Mesenchymal stem cell (in vitro differentiated cells and primary cell): ENCODE measurements at regions not wholly inside any gene's neighbourhood (a gene's known extent, or its start where the extent isn't known, plus 50 kb on each side); places are given as distances from the start of the nearest gene placed in this dataset.

Experiments used
- DNase-seq: peaks from one replicate; pipeline ENCODE4 v3.0.0-alpha.2; 2013
- H2AFZ ChIP-seq: one replicate; pipeline ENCODE4 v1.6.1; 2013; ENCODE audit warnings: low read depth, mild to moderate bottlenecking, control low read depth, inconsistent platforms, low read length, moderate library complexity
- H2AK5ac ChIP-seq: 2 replicates; pipeline ENCODE4 v1.6.1; 2013; ENCODE audit warnings: low read length, moderate library complexity, mild to moderate bottlenecking, inconsistent platforms; ENCODE audit not compliant: severe bottlenecking
- H2BK120ac ChIP-seq: one replicate; pipeline ENCODE4 v1.6.1; 2013; ENCODE audit warnings: low read depth, mild to moderate bottlenecking, inconsistent platforms, low read length, moderate library complexity
- H2BK12ac ChIP-seq, 2 experiments: one replicate each; pipeline ENCODE4 v1.6.1; 2013; ENCODE audit warnings: inconsistent platforms in 2 of 2, low read length in 2 of 2, mild to moderate bottlenecking in 2 of 2, moderate library complexity in 2 of 2, control low read depth in 1 of 2
- H2BK15ac ChIP-seq: one replicate; pipeline ENCODE4 v1.6.1; 2013; ENCODE audit warnings: mild to moderate bottlenecking, low read depth, inconsistent platforms; ENCODE audit not compliant: poor library complexity, severe bottlenecking
- H2BK5ac ChIP-seq: 2 replicates; pipeline ENCODE4 v1.6.1; 2013; ENCODE audit warnings: low read depth, mild to moderate bottlenecking, low read length, control low read depth, inconsistent platforms; ENCODE audit not compliant: poor library complexity, severe bottlenecking
- H3K14ac ChIP-seq, 2 experiments: one replicate each; pipeline ENCODE4 v1.6.1; 2013; ENCODE audit warnings: inconsistent platforms in 2 of 2, low read length in 2 of 2, control low read depth in 1 of 2, mild to moderate bottlenecking in 1 of 2, moderate library complexity in 1 of 2
- H3K18ac ChIP-seq, 2 experiments: one replicate each; pipeline ENCODE4 v1.6.1; 2013; ENCODE audit warnings: inconsistent platforms in 2 of 2, low read length in 2 of 2, control low read depth in 1 of 2, low read depth in 1 of 2, mild to moderate bottlenecking in 1 of 2
- H3K23ac ChIP-seq, 2 experiments: one replicate each; pipeline ENCODE4 v1.6.1; 2013; ENCODE audit warnings: inconsistent platforms in 2 of 2, low read length in 2 of 2, mild to moderate bottlenecking in 2 of 2, moderate library complexity in 2 of 2, control low read depth in 1 of 2
- H3K27ac ChIP-seq: 2 replicates; pipeline ENCODE4 v1.5.1; 2013; ENCODE audit warnings: mild to moderate bottlenecking, moderate library complexity, low read length, control low read depth, inconsistent platforms; ENCODE audit not compliant: poor library complexity, severe bottlenecking
- H3K27me3 ChIP-seq, 2 experiments: 2 replicates each; pipeline versions ENCODE4 v1.6.1 to v1.7.0; 2013; ENCODE audit warnings: low read length in 2 of 2, mild to moderate bottlenecking in 2 of 2, moderate library complexity in 2 of 2, control low read depth in 1 of 2, inconsistent platforms in 1 of 2; ENCODE audit not compliant: control insufficient read depth in 1 of 2, insufficient read depth in 1 of 2
- H3K36me3 ChIP-seq, 2 experiments: 2 replicates each; pipeline versions ENCODE4 v1.6.1 to v1.7.0; 2013; ENCODE audit warnings: low read length in 2 of 2, control low read depth in 1 of 2, inconsistent platforms in 1 of 2, low read depth in 1 of 2, mild to moderate bottlenecking in 1 of 2; ENCODE audit not compliant: insufficient read depth in 2 of 2, control insufficient read depth in 1 of 2
- H3K4ac ChIP-seq, 2 experiments: one replicate each; pipeline ENCODE4 v1.6.1; 2013; ENCODE audit warnings: inconsistent platforms in 2 of 2, low read length in 2 of 2, mild to moderate bottlenecking in 2 of 2, moderate library complexity in 2 of 2, control low read depth in 1 of 2, low read depth in 1 of 2
- H3K4me1 ChIP-seq: 2 replicates; pipeline ENCODE4 v1.6.1; 2013; ENCODE audit warnings: low read depth, low read length, control low read depth; ENCODE audit not compliant: control insufficient read depth, insufficient read depth
- H3K4me2 ChIP-seq: 2 replicates; pipeline ENCODE4 v1.6.1; 2013; ENCODE audit warnings: low read length, mild to moderate bottlenecking, inconsistent platforms; ENCODE audit not compliant: poor library complexity, severe bottlenecking
- H3K4me3 ChIP-seq, 2 experiments: 2 replicates each; pipeline versions ENCODE4 v1.5.1 to v1.7.0; 2013; ENCODE audit warnings: low read length in 2 of 2, mild to moderate bottlenecking in 2 of 2, control low read depth in 1 of 2, low read depth in 1 of 2; ENCODE audit not compliant: insufficient read depth in 1 of 2
- H3K79me1 ChIP-seq: replicated peaks from 2 replicates; pipeline ENCODE4 v1.6.1; 2013; ENCODE audit warnings: mild to moderate bottlenecking, control low read depth, low read length, inconsistent platforms; ENCODE audit not compliant: poor library complexity, severe bottlenecking
- H3K9ac ChIP-seq: 2 replicates; pipeline ENCODE4 v1.7.0; 2013; ENCODE audit warnings: mild to moderate bottlenecking, low read length, moderate library complexity
- H3K9me3 ChIP-seq: 2 replicates; pipeline ENCODE4 v1.7.0; 2013; ENCODE audit warnings: mild to moderate bottlenecking, low read length; ENCODE audit not compliant: control insufficient read depth
- H4K8ac ChIP-seq: one replicate; pipeline ENCODE4 v1.6.1; 2013; ENCODE audit warnings: inconsistent platforms, mild to moderate bottlenecking, low read length, moderate library complexity
- H4K91ac ChIP-seq: one replicate; pipeline ENCODE4 v1.6.1; 2013; ENCODE audit warnings: mild to moderate bottlenecking, low read length, inconsistent platforms
- WGBS: methylation state at CpG from one replicate; pipeline ENCODE4 v1.1.7; 2013; ENCODE audit warnings: mixed read lengths; 5-methylcytosine and 5-hydroxymethylcytosine counted together

DNA sequence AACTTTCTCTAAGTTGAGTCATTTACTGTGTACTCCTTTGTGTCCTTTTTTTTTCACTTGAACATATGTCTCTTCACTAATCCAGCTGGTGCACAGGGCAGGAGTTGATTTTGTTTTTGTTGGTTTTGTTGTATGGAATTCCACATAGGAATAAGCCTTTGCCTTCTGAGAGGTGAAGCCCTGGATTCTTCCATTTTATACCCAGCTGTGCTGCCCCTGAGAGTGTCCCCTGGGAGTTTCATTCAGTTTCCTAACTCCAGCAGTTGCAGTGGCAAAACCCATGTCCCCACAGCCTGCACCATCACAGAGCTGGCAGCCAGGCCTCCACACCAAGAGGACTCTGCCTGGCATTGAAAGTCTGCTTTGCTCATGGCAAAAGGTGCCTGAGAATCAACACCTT is 107.3 kb upstream of the SYNDIG1 start:
- peaks cover 2% of the 10 kb centered on the region for H3K4me1 ChIP-seq

DNA sequence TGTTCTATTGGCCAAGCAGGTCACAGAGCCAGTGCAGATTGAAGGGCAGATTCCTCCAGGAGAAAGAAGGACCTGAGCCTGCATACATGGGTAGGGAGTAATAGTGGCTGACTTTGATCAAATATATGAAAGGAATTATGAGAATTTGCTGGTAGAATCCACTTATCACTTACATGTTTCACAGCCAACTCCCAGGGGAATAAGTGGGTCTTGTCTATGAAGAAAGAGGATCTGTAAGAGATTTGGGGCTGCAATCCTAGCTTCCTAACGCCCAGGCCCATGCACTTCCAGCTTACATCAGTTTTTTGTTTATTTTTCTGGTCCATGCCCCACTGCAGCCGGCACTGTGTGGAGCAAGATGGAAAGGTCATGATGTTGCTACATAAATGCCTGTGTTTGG is 107.9 kb upstream of the SYNDIG1 start:
- no peak for DNase-seq
- H3K9ac ChIP-seq: no peak overlapping the region
- no peak overlapping the region for H3K4me3 ChIP-seq
- H2BK15ac ChIP-seq: no peak overlapping the region
- peaks cover 0 to 6% of the 10 kb centered on the region in 2 experiments for H3K27me3 ChIP-seq
- H3K36me3 ChIP-seq: no peaks in the 10 kb centered on the region
- H3K4ac ChIP-seq: no peak overlapping the region
- peaks cover 9% of the 10 kb centered on the region for H3K9me3 ChIP-seq
- no peak overlapping the region for H3K4me2 ChIP-seq
- H3K79me1 ChIP-seq: no peaks in the 10 kb centered on the region
- H3K27ac ChIP-seq: no peak overlapping the region
- 20% methylated on average over 1 of the region's 2 CpGs for WGBS
- peaks cover 2% of the 10 kb centered on the region for H3K4me1 ChIP-seq
- no peak overlapping the region for H3K18ac ChIP-seq
- H4K8ac ChIP-seq: no peak overlapping the region
- no peak overlapping the region for H3K23ac ChIP-seq
- no peak overlapping the region for H2BK12ac ChIP-seq
- H2AK5ac ChIP-seq: no peak overlapping the region
- no peak overlapping the region for H4K91ac ChIP-seq
- no peak overlapping the region for H2BK5ac ChIP-seq
- H2BK120ac ChIP-seq: no peak overlapping the region
- H2AFZ ChIP-seq: no peak overlapping the region
- no peak overlapping the region for H3K14ac ChIP-seq

More for the DNA sequence above, 107.3 kb upstream of the SYNDIG1 start:
- Histone ChIP-seq H3K79me1 (no peaks in the 10 kb centered on the region), H3K23ac (no peak overlapping the region), H4K91ac (no peak overlapping the region), H3K14ac (no peak overlapping the region), H2BK120ac (no peak overlapping the region), H3K27me3 (peaks cover 0 to 9% of the 10 kb centered on the region in 2 experiments), H4K8ac (no peak overlapping the region), H2BK12ac (no peak overlapping the region), H3K9me3 (peaks cover 9% of the 10 kb centered on the region), H2AK5ac (no peak overlapping the region), H2BK15ac (no peak overlapping the region), H2AFZ (no peak overlapping the region), H3K36me3 (no peaks in the 10 kb centered on the region), H3K18ac (no peak overlapping the region), H3K4ac (no peak overlapping the region), H3K4me3 (no peak overlapping the region), H3K4me2 (no peak overlapping the region), H3K27ac (no peak overlapping the region), H3K9ac (no peak overlapping the region), H2BK5ac (no peak overlapping the region)
- no peak for DNase-seq

DNA sequence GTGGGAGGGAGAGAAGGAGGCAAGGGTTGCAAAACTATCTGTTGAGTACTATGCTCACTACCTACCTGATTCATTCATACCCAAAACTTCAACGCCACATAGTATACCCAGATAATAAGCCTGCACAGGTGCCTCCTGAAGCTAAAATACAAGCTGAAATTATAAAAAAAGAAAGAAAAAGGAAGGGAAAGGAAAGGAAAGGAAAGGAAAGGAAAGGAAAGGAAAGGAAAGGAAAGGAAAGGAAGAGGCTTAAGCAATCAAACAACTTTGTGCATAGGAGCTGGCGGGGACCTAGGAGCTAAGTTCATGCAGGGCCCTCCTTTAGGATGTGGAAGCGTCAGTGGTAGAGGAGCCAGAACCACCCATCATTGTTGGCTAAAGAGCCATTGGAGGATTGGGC is 108.9 kb upstream of the SYNDIG1 start:
- Histone ChIP-seq H2AK5ac (no peak overlapping the region), H3K36me3 (no peaks in the 10 kb centered on the region), H2AFZ (no peak overlapping the region), H2BK5ac (no peak overlapping the region), H3K23ac (no peak overlapping the region), H4K91ac (no peak overlapping the region), H3K18ac (no peak overlapping the region), H3K79me1 (no peaks in the 10 kb centered on the region), H3K4ac (no peak overlapping the region), H2BK15ac (no peak overlapping the region), H3K4me2 (no peak overlapping the region), H3K14ac (no peak overlapping the region), H2BK120ac (no peak overlapping the region), H3K9ac (no peak overlapping the region), H3K9me3 (peaks cover 9% of the 10 kb centered on the region), H4K8ac (no peak overlapping the region), H3K4me1 (peaks cover 2% of the 10 kb centered on the region), H3K4me3 (no peak overlapping the region), H3K27ac (no peak overlapping the region), H3K27me3 (peaks cover 0 to 6% of the 10 kb centered on the region in 2 experiments), H2BK12ac (no peak overlapping the region)
- WGBS: 77% methylated on average over 2 of the region's 3 CpGs
- no peak for DNase-seq

DNA sequence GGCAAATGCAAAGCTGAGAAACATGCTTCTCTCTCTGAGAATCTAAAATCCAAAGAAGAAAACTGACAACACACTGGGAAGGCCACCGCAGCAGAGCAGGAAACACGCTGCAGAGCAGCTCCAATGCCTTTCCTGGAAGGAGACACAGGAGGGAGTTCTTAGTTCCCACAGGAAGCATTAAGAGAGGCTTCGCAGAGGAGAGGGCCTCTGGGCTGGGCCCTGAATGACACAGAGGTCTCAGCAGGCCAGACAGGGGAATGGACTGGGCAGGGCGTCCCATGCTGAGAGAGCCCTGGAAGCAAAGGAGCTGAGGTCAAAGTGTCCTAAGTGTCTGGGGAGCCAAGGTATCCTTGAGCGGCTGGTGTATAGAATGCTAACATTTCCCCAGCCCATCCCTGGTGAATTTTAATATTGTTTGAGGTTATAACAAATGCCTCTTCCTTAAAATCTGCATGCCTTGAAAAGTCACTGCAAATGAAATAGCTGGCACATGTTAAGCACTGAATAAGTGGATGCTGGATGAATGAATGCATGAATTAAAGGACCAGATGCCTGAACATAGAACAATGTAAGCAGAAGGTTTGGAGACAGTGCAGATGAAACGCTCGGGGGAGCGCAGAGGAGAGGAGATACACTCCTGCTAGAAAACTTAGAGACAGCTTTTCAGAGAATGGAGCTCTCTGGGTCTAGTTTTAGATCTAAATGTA is 110.0 kb upstream of the SYNDIG1 start:
- H2AK5ac ChIP-seq: no peak overlapping the region

More for the DNA sequence above, 110.0 kb upstream of the SYNDIG1 start:
- H3K4ac ChIP-seq: no peak overlapping the region
- H3K36me3 ChIP-seq: no peaks in the 10 kb centered on the region
- H3K14ac ChIP-seq: no peak overlapping the region
- no peak overlapping the region for H3K18ac ChIP-seq
- WGBS: 40% methylated on average over 7 of the region's 8 CpGs
- no peak overlapping the region for H4K8ac ChIP-seq
- no peak for DNase-seq
- H3K4me2 ChIP-seq: no peak overlapping the region
- H3K4me1 ChIP-seq: peaks cover 2% of the 10 kb centered on the region
- H3K27me3 ChIP-seq: no peaks in the 10 kb centered on the region
- no peak overlapping the region for H2BK12ac ChIP-seq
- H3K27ac ChIP-seq: no peak overlapping the region
- H2BK5ac ChIP-seq: no peak overlapping the region
- H3K9ac ChIP-seq: no peak overlapping the region
- H3K23ac ChIP-seq: no peak overlapping the region
- peaks cover 9% of the 10 kb centered on the region for H3K9me3 ChIP-seq
- no peak overlapping the region for H2BK120ac ChIP-seq
- no peak overlapping the region for H2BK15ac ChIP-seq
- H3K4me3 ChIP-seq: no peak overlapping the region
- H2AFZ ChIP-seq: no peak overlapping the region
- H4K91ac ChIP-seq: no peak overlapping the region
- no peaks in the 10 kb centered on the region for H3K79me1 ChIP-seq
